Subcutaneous abdominal adipose tissue (tissue), 5 donors: ENCODE measurements at regions not wholly inside any gene's neighbourhood (a gene's known extent, or its start where the extent isn't known, plus 50 kb on each side); places are given as distances from the start of the nearest gene placed in this dataset.

Source experiments
- H3K27ac ChIP-seq: one replicate; pipeline ENCODE4 v1.7.0; 2013; ENCODE audit warnings: low read depth, mild to moderate bottlenecking, inconsistent platforms, low read length, moderate library complexity
- H3K27me3 ChIP-seq, 5 donors: one replicate each; pipeline ENCODE4 v1.7.0; 2013; ENCODE audit warnings: low read length in 5 of 5, inconsistent platforms in 1 of 5; ENCODE audit not compliant: control insufficient read depth in 5 of 5, insufficient read depth in 4 of 5
- H3K36me3 ChIP-seq, 5 donors: one replicate each; pipeline ENCODE4 v1.7.0; 2013; ENCODE audit warnings: low read length in 5 of 5; ENCODE audit not compliant: control insufficient read depth in 5 of 5, insufficient read depth in 5 of 5
- H3K4me1 ChIP-seq, 5 donors: one replicate each; pipeline ENCODE4 v1.7.0; 2013; ENCODE audit warnings: low read length in 5 of 5, mild to moderate bottlenecking in 3 of 5, moderate library complexity in 1 of 5; ENCODE audit not compliant: control insufficient read depth in 5 of 5, insufficient read depth in 5 of 5
- H3K4me3 ChIP-seq, 5 donors: one replicate each; pipeline ENCODE4 v1.7.0; 2013; ENCODE audit warnings: low read length in 5 of 5, low read depth in 1 of 5
- H3K9ac ChIP-seq, 5 donors: one replicate each; pipeline ENCODE4 v1.7.0; 2013; ENCODE audit warnings: low read length in 5 of 5, mild to moderate bottlenecking in 4 of 5, moderate library complexity in 3 of 5
- H3K9me3 ChIP-seq, 5 donors: one replicate each; pipeline ENCODE4 v1.7.0; 2013; ENCODE audit warnings: low read length in 5 of 5; ENCODE audit not compliant: control insufficient read depth in 5 of 5
- donor health status: healthy.
- donor health status: healthy.
- donor health status: healthy.
- donor health status: healthy.
- donor health status: healthy.

- H3K4me3 ChIP-seq = no peak overlapping the region
- H3K36me3 ChIP-seq = no peaks in the 10 kb centered on the region
- no peak overlapping the region for H3K9ac ChIP-seq
- H3K9me3 ChIP-seq = no peaks in the 10 kb centered on the region
- H3K4me1 ChIP-seq = peaks cover 0 to 3% (median 0%) of the 10 kb centered on the region in 5 donors
- no peak overlapping the region for H3K27ac ChIP-seq
- H3K27me3 ChIP-seq = peaks cover 0 to 3% (median 0%) of the 10 kb centered on the region in 5 donors
Observed at GRCh38 chr2:163255086-163255485, 416.5 kb upstream of the KCNH7 start.

GRCh38 chr2:163253621-163254285, 415.2 kb upstream of the KCNH7 start:
- Histone ChIP-seq H3K4me1 (peaks cover 0 to 3% (median 0%) of the 10 kb centered on the region in 5 donors), H3K27ac (no peak overlapping the region), H3K27me3 (no peaks in the 10 kb centered on the region), H3K4me3 (no peak overlapping the region), H3K9ac (no peak overlapping the region), H3K36me3 (no peaks in the 10 kb centered on the region), H3K9me3 (no peaks in the 10 kb centered on the region)

GRCh38 chr2:163252199-163252598, 413.6 kb upstream of the KCNH7 start:
- no peak overlapping the region for H3K27ac ChIP-seq
- H3K36me3 ChIP-seq = no peaks in the 10 kb centered on the region
- H3K4me3 ChIP-seq = no peak overlapping the region
- H3K4me1 ChIP-seq = peaks cover 0 to 3% (median 0%) of the 10 kb centered on the region in 5 donors
- no peaks in the 10 kb centered on the region for H3K9me3 ChIP-seq
- no peak overlapping the region for H3K9ac ChIP-seq
- H3K27me3 ChIP-seq = no peaks in the 10 kb centered on the region

- peaks cover 0 to under 1% (median 0%) of the 10 kb centered on the region in 5 donors for H3K4me1 ChIP-seq
- no peak overlapping the region for H3K4me3 ChIP-seq
- H3K27me3 ChIP-seq = no peaks in the 10 kb centered on the region
- no peak overlapping the region for H3K9ac ChIP-seq
- H3K36me3 ChIP-seq = no peaks in the 10 kb centered on the region
- no peaks in the 10 kb centered on the region for H3K9me3 ChIP-seq
- H3K27ac ChIP-seq = no peak overlapping the region
Observed at GRCh38 chr2:163248376-163249253, 410.0 kb upstream of the KCNH7 start.

- no peaks in the 10 kb centered on the region for H3K36me3 ChIP-seq
- no peak overlapping the region for H3K4me3 ChIP-seq
- H3K4me1 ChIP-seq = no peaks in the 10 kb centered on the region
- no peaks in the 10 kb centered on the region for H3K9me3 ChIP-seq
- H3K27me3 ChIP-seq = no peaks in the 10 kb centered on the region
- no peak overlapping the region for H3K9ac ChIP-seq
- H3K27ac ChIP-seq = no peak overlapping the region
Observed at GRCh38 chr2:163247847-163248220, 409.3 kb upstream of the KCNH7 start.

GRCh38 chr2:163247156-163247846, 408.7 kb upstream of the KCNH7 start:
- no peaks in the 10 kb centered on the region for H3K4me1 ChIP-seq
- H3K9me3 ChIP-seq = no peaks in the 10 kb centered on the region
- no peaks in the 10 kb centered on the region for H3K27me3 ChIP-seq
- no peaks in the 10 kb centered on the region for H3K36me3 ChIP-seq
- no peak overlapping the region for H3K4me3 ChIP-seq
- H3K27ac ChIP-seq = no peak overlapping the region
- H3K9ac ChIP-seq = no peak overlapping the region

- no peaks in the 10 kb centered on the region for H3K4me1 ChIP-seq
- no peak overlapping the region for H3K4me3 ChIP-seq
Observed at GRCh38 chr2:163246135-163246534, 407.6 kb upstream of the KCNH7 start.

GRCh38 chr2:163236553-163236952, 398.0 kb upstream of the KCNH7 start:
- Histone ChIP-seq H3K9me3 (peaks cover 0 to 12% (median 9%) of the 10 kb centered on the region in 5 donors), H3K9ac (no peak overlapping the region), H3K4me1 (no peaks in the 10 kb centered on the region), H3K27me3 (no peaks in the 10 kb centered on the region), H3K4me3 (no peak overlapping the region), H3K36me3 (no peaks in the 10 kb centered on the region), H3K27ac (no peak overlapping the region)

More at GRCh38 chr2:163246135-163246534, 407.6 kb upstream of the KCNH7 start:
- Histone ChIP-seq H3K36me3 (no peaks in the 10 kb centered on the region), H3K9me3 (peaks cover 0 to 3% (median 2%) of the 10 kb centered on the region in 5 donors), H3K27ac (no peak overlapping the region), H3K27me3 (no peaks in the 10 kb centered on the region), H3K9ac (no peak overlapping the region)

GRCh38 chr2:163231666-163232065, 393.1 kb upstream of the KCNH7 start:
- Histone ChIP-seq H3K36me3 (no peaks in the 10 kb centered on the region), H3K4me1 (no peaks in the 10 kb centered on the region), H3K4me3 (no peak overlapping the region), H3K27ac (no peak overlapping the region), H3K9ac (no peak overlapping the region), H3K9me3 (no peaks in the 10 kb centered on the region), H3K27me3 (no peaks in the 10 kb centered on the region)

GRCh38 chr2:163213661-163214081, 375.1 kb upstream of the KCNH7 start:
- no peaks in the 10 kb centered on the region for H3K36me3 ChIP-seq
- no peak overlapping the region for H3K27ac ChIP-seq
- no peaks in the 10 kb centered on the region for H3K27me3 ChIP-seq
- no peaks in the 10 kb centered on the region for H3K9me3 ChIP-seq
- no peak overlapping the region for H3K9ac ChIP-seq
- no peak overlapping the region for H3K4me3 ChIP-seq
- peaks cover 0 to 3% (median 0%) of the 10 kb centered on the region in 5 donors for H3K4me1 ChIP-seq
